ENCODE measurements at regions not wholly inside any gene's neighbourhood (a gene's known extent, or its start where the extent isn't known, plus 50 kb on each side); places are given as distances from the start of the nearest gene placed in this dataset.

- intact Hi-C loops (cut with DNase I), result no loop called here
- H3K4me3 ChIP-seq, result no peak overlapping the region
- H3K36me3 ChIP-seq, result no peaks in the 10 kb centered on the region
- TF ChIP-seq CTCF (IDR thresholded peaks at IDR 0.05), result no peak
- DNase-seq, result no peak
- no peak overlapping the region for H3K9ac ChIP-seq (ENCODE audit: low read depth in 2 of 2, low read length in 2 of 2)
- no peak overlapping the region for H3K27ac ChIP-seq
- no peaks in the 10 kb centered on the region for H3K27me3 ChIP-seq
- H3K9me3 ChIP-seq, result no peaks in the 10 kb centered on the region
- H3K4me1 ChIP-seq, result no peaks in the 10 kb centered on the region
These were observed 98.0 kb upstream of the USP15 start for GRCh38 chr12:62162214-62162613.

DNA sequence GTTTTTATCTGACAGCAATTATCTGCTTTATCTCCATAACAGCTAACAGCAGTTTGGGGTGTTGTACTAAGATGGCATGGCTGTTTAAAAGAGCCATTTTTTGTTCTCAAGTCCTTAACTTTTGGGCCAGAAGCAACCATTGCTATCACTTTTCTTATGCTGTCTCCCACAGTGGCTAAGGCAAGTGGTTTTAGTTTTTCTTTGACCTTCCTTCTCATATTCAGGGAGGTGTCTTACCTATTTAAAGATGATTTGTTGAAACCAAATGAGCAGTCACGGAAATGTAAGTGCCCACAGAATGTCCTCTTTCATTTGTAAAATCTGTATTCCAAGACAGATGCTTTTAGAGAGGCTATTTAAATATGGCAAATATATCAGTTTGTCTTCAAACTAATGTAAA, 96.8 kb upstream of the USP15 start:
- H3K9ac ChIP-seq (ENCODE audit: low read depth in 2 of 2, low read length in 2 of 2), result no peak overlapping the region
- no peaks in the 10 kb centered on the region for H3K4me1 ChIP-seq
- TF ChIP-seq CTCF (IDR thresholded peaks at IDR 0.05), result no peak
- intact Hi-C loops (cut with DNase I), result no loop called here
- no peak overlapping the region for H3K27ac ChIP-seq
- H3K4me3 ChIP-seq, result no peak overlapping the region
- no peaks in the 10 kb centered on the region for H3K36me3 ChIP-seq
- no peaks in the 10 kb centered on the region for H3K27me3 ChIP-seq
- DNase-seq, result no peak
- no peaks in the 10 kb centered on the region for H3K9me3 ChIP-seq

DNA sequence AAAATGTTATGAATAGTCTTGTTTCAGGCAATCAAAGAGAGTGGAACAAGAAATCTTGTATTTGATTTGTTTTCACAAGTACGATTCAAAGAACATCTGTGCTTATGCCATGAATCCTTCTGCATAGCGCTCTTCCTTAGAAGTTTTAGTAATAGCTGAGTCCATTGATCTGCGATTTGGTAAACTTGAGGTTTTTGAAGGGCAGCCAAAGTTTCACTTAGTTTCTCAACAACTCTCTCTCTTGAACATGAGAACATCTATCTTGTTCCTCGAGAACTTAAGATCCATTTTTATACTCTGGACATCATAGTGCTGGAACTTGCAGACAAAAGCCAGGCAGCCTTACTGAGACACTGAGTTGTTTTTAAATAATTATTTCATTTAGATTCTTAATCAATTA, 96.2 kb upstream of the USP15 start:
- H3K4me3 ChIP-seq, result no peak overlapping the region
- no peak overlapping the region for H3K9ac ChIP-seq (ENCODE audit: low read depth in 2 of 2, low read length in 2 of 2)
- H3K27ac ChIP-seq, result no peak overlapping the region
- DNase-seq, result no peak
- H3K36me3 ChIP-seq, result no peaks in the 10 kb centered on the region
- H3K4me1 ChIP-seq, result no peaks in the 10 kb centered on the region
- TF ChIP-seq CTCF (IDR thresholded peaks at IDR 0.05), result no peak
- intact Hi-C loops (cut with DNase I), result no loop called here
- no peaks in the 10 kb centered on the region for H3K27me3 ChIP-seq
- H3K9me3 ChIP-seq, result no peaks in the 10 kb centered on the region

GRCh38 chr12:62166525-62166924, 93.7 kb upstream of the USP15 start:
- no peak overlapping the region for H3K9ac ChIP-seq (ENCODE audit: low read depth in 2 of 2, low read length in 2 of 2)
- no peaks in the 10 kb centered on the region for H3K9me3 ChIP-seq
- no peak overlapping the region for H3K4me3 ChIP-seq
- no peak for TF ChIP-seq CTCF (IDR thresholded peaks at IDR 0.05)
- no peak overlapping the region for H3K27ac ChIP-seq
- no peaks in the 10 kb centered on the region for H3K36me3 ChIP-seq
- no peaks in the 10 kb centered on the region for H3K4me1 ChIP-seq
- no peak for DNase-seq
- intact Hi-C loops (cut with DNase I), result no loop called here
- H3K27me3 ChIP-seq, result no peaks in the 10 kb centered on the region

DNA sequence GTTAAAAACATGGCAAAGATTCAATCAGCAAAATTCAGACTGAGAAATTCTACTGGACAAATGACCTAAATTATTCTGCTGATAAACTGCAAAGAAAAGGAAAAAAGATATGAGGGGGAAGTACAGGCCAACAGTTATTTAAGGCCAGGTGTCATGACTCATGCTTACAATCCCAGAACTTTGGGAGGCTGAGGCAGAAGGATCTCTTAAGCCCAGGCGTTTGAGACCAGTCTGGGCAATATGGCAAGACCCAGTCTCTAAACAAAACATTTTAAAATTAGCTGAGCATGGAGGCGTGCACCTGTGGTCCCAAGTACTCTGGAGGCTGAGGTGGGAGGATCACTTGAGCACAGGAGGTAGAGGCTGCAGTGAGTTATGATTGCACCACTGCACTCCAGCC, 91.8 kb upstream of the USP15 start:
- no peak overlapping the region for H3K4me3 ChIP-seq

More for the DNA sequence above, 91.8 kb upstream of the USP15 start:
- no peak overlapping the region for H3K27ac ChIP-seq
- no peaks in the 10 kb centered on the region for H3K36me3 ChIP-seq
- no peak overlapping the region for H3K9ac ChIP-seq (ENCODE audit: low read depth in 2 of 2, low read length in 2 of 2)
- intact Hi-C loops (cut with DNase I), result no loop called here
- no peaks in the 10 kb centered on the region for H3K27me3 ChIP-seq
- no peak for TF ChIP-seq CTCF (IDR thresholded peaks at IDR 0.05)
- no peaks in the 10 kb centered on the region for H3K4me1 ChIP-seq
- DNase-seq, result no peak
- no peaks in the 10 kb centered on the region for H3K9me3 ChIP-seq

Data from colonic mucosa (tissue), 4 donors.